ENCODE measurements at regions not wholly inside any gene's neighbourhood (a gene's known extent, or its start where the extent isn't known, plus 50 kb on each side); places are given as distances from the start of the nearest gene placed in this dataset.

GRCh38 chr11:112644410-112645131, 316.6 kb upstream of the NCAM1 start:
- Histone ChIP-seq H3K36me3 (ENCODE audit: control insufficient read depth, insufficient read depth, low read length) (no peaks in the 10 kb centered on the region), H3K4me3 (ENCODE audit: low read depth, low read length) (no peak overlapping the region), H3K27me3 (ENCODE audit: control insufficient read depth, insufficient read depth, low read length) (no peaks in the 10 kb centered on the region)
- FAIRE-seq (no peak), DNase-seq (ENCODE audit: low read depth) (no peak)
- TF ChIP-seq, protein P1, sequence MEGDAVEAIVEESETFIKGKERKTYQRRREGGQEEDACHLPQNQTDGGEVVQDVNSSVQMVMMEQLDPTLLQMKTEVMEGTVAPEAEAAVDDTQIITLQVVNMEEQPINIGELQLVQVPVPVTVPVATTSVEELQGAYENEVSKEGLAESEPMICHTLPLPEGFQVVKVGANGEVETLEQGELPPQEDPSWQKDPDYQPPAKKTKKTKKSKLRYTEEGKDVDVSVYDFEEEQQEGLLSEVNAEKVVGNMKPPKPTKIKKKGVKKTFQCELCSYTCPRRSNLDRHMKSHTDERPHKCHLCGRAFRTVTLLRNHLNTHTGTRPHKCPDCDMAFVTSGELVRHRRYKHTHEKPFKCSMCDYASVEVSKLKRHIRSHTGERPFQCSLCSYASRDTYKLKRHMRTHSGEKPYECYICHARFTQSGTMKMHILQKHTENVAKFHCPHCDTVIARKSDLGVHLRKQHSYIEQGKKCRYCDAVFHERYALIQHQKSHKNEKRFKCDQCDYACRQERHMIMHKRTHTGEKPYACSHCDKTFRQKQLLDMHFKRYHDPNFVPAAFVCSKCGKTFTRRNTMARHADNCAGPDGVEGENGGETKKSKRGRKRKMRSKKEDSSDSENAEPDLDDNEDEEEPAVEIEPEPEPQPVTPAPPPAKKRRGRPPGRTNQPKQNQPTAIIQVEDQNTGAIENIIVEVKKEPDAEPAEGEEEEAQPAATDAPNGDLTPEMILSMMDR (IDR thresholded peaks at IDR 0.05; ENCODE audit: insufficient read depth, low read length, severe bottlenecking) = no peak

- Histone ChIP-seq H3K36me3 (ENCODE audit: control insufficient read depth, insufficient read depth, low read length) (no peaks in the 10 kb centered on the region), H3K4me3 (ENCODE audit: low read depth, low read length) (no peak overlapping the region), H3K27me3 (ENCODE audit: control insufficient read depth, insufficient read depth, low read length) (no peaks in the 10 kb centered on the region)
- DNase-seq (ENCODE audit: low read depth) (no peak), FAIRE-seq (peak; percentile 36)
- TF ChIP-seq, protein P1 (IDR thresholded peaks at IDR 0.05; ENCODE audit: insufficient read depth, low read length, severe bottlenecking) = no peak
Observed at GRCh38 chr11:112649856-112650255, 311.4 kb upstream of the NCAM1 start.

DNA sequence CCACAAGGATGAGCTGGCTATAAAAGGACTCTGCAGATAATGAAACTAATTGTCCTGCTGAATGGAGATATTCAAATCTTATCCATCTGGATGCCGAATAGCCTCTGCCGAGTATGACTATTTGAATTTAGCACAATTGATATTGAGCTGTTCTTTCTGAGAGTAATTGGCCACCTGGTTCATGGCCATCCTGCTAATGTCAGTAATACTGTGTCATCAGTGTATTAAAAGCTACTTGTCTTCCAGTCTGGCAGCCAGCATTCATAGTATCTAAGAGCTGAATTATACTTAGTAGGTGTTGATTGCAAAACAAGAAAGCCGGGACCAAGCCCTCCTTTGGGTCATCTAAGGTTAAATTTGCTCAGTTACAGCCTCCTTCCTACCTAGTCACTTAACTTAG, 310.7 kb upstream of the NCAM1 start:
- DNase-seq (ENCODE audit: low read depth) = no peak
- H3K4me3 ChIP-seq (ENCODE audit: low read depth, low read length) = no peak overlapping the region
- H3K36me3 ChIP-seq (ENCODE audit: control insufficient read depth, insufficient read depth, low read length) = no peaks in the 10 kb centered on the region
- no peaks in the 10 kb centered on the region for H3K27me3 ChIP-seq (ENCODE audit: control insufficient read depth, insufficient read depth, low read length)
- FAIRE-seq = no peak
- TF ChIP-seq, protein P1 (IDR thresholded peaks at IDR 0.05; ENCODE audit: insufficient read depth, low read length, severe bottlenecking) = no peak

GRCh38 chr11:112651386-112651785, 309.8 kb upstream of the NCAM1 start:
- Histone ChIP-seq H3K27me3 (ENCODE audit: control insufficient read depth, insufficient read depth, low read length) (no peaks in the 10 kb centered on the region), H3K4me3 (ENCODE audit: low read depth, low read length) (no peak overlapping the region), H3K36me3 (ENCODE audit: control insufficient read depth, insufficient read depth, low read length) (no peaks in the 10 kb centered on the region)
- FAIRE-seq (no peak), DNase-seq (ENCODE audit: low read depth) (no peak)
- TF ChIP-seq, protein P1 (IDR thresholded peaks at IDR 0.05; ENCODE audit: insufficient read depth, low read length, severe bottlenecking) = no peak

DNA sequence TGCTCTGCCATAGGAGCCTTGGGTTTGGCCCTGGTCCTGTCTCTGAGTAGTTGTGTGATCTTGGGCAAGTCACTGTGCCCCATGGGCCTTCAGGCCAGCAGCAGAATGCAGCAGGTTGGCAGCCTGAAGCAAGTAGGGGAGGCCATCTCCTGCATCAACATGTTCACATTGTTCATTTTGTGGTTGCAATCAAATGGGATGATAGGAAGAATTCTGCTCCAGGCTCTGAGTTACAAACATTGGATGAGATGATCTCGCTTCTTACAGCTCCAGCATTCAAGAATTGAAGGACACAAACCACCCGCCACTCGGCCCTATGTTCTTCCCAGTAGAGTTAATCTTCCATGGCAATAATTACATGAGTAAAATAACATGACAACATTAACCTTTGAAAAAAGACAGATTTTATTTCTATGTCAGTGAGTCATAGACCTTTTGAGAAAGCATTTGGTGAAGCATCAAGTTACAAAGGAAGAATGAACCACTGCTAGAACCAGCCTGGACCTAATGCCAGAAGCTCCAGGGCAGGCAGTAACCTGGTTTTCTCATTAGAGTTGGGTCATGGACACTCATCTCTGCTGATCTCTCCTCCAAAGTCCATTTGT, 308.3 kb upstream of the NCAM1 start:
- DNase-seq (ENCODE audit: low read depth) (peak; percentile 81), FAIRE-seq (no peak)
- Histone ChIP-seq H3K27me3 (ENCODE audit: control insufficient read depth, insufficient read depth, low read length) (no peaks in the 10 kb centered on the region), H3K36me3 (ENCODE audit: control insufficient read depth, insufficient read depth, low read length) (no peaks in the 10 kb centered on the region), H3K4me3 (ENCODE audit: low read depth, low read length) (no peak overlapping the region)
- TF ChIP-seq, protein P1 (IDR thresholded peaks at IDR 0.05; ENCODE audit: insufficient read depth, low read length, severe bottlenecking) = no peak

Data from bronchial epithelial cell (primary cell).